HG03469 (cell line): ENCODE measurements at regions not wholly inside any gene's neighbourhood (a gene's known extent, or its start where the extent isn't known, plus 50 kb on each side); places are given as distances from the start of the nearest gene placed in this dataset.
A peak's percentile ranks its signal among the peaks of the same experiment; 100 is the strongest.
"Not testable (repeated sequence)": the region's sequence is repeated elsewhere in the genome, so short reads cannot be mapped to it uniquely, and the experiment has no call there.

ENCODE experiments used
- ATAC-seq: cut with Tn5 transposase; IDR thresholded peaks from one replicate; pipeline ENCODE4 v1.9.1; 2021; ENCODE audit warnings: mild to moderate bottlenecking, moderate library complexity, moderate number of reproducible peaks; ENCODE audit not compliant: unreplicated experiment

GRCh38 chr3:72032441-72033135 lies 247.6 kb upstream of the PROK2 start:
- ATAC-seq, result no peak

- ATAC-seq, result no peak
These were observed 246.6 kb upstream of the PROK2 start for GRCh38 chr3:72031581-72031980.

DNA sequence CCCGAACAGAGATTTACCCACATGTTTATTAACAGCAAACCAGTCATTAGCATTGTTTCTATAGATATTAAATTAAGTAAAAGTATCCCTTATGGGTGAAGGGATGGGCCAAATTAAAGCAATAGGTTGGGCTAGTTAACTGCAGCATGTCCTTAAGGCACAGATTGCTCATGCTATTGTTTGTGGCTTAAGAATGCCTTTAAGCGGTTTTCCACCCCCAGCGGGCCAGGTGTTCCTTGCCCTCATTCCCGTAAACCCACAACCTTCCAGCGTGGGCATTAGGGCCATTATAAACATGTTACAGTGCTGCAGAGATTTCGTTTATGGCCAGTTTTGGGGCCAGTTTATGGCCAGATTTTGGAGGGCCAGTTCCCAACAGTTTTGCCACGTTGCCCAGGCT lies 245.3 kb upstream of the PROK2 start:
- ATAC-seq, result not testable (repeated sequence)

DNA sequence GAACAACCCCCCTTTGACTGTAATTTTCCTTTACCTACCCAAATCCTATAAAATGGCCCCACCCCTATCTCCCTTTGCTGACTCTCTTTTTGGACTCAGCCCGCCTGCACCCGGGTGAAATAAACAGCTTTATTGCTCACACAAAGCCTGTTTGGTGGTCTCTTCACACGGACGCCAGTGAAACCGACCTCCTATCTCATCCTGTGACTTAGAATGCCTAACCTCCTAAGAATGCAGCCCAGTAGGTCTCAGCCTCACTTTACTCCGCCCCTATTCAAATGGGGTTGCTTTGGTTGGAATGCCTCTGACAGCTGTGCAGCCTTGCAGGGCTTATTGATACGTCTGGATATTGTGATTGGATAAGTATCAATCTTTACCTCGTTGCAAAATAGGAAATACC lies 243.8 kb upstream of the PROK2 start:
- ATAC-seq, result not testable (repeated sequence)

DNA sequence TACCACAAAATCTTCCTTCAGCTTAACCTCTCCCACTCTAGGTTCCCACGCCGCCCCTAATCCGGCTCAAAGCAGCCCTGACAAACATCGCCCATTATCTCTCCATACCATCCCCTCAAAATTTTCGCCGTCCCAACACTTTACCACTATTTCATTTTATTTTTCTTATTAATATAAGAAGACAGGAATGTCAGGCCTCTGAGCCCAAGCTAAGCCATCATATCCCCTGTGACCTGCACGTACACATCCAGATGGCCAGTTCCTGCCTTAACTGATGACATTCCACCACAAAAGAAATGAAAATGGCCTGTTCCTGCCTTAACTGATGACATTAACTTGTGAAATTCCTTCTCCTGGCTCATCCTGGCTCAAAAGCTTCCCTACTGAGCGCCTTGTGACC lies 243.4 kb upstream of the PROK2 start:
- not testable (repeated sequence) for ATAC-seq

GRCh38 chr3:72027728-72028127 lies 242.8 kb upstream of the PROK2 start:
- ATAC-seq, result not testable (repeated sequence)

DNA sequence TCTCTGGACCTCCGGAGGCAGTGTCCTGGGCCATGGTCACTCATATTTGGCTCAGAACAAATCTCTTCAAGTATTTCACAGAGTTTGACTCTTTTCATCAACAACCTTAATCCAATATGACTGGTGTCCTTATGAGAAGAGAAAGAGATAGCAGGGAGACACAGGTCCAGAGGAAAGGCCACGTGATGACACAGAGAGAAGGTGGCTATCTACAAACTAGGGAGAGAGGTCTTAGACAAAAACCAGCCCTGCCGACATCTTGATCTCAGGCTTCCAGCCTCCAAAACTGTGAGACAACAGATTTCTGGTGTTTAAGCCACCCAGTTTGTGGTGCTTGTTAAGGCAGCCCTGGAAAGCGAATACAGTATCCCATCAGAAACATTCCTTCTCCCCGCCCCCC lies 237.1 kb upstream of the PROK2 start:
- no peak for ATAC-seq

GRCh38 chr3:72021531-72021930 lies 236.6 kb upstream of the PROK2 start:
- no peak for ATAC-seq

DNA sequence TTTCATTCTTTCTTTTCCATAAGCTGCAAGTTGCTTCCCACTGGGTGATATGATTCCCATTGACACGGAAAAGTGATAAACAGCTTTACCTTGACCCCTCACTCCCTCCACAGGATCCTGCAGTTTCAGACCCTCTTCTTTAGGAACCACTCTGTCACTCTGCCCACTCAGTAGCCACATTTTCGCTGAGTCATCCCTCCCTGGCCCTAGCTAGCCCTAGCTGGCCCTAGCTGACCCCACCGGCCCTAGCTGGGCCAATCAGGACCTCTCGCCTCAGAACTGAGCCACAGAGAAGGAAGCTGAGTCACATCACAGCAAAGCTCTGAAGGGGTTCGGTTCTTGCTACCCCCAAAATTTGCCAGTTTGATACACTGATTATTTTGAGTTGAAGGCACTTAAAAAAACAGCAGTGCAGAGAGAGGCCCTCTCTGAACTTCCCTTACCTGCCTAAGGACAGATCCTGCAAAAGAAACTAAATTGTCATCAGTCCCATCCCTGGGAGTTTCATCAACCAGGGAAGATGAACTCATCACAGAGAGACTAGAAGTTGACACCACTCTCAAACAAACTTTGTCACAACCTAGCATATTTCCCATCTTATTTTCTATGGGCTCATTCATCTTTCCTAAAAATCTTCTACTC lies 233.5 kb upstream of the PROK2 start:
- no peak for ATAC-seq

DNA sequence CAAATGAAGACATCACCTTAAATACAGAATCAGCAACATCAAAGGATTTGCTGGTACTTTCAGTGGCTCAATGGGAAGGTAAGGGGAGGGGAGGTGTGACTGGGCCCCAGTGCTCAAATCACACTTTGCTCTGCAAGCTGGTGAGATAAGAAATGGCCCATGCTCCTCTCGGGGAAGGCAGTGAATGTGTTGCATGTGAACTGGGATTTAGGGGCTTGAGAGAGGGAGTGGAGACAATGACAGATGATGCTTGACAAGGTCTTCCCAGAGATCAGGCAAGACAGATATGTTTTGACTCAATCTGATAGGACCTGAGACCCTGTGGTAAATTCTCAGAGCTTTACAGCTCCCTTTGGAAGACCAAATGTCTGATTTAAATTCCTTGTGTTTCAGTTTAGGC lies 233.0 kb upstream of the PROK2 start:
- no peak for ATAC-seq

DNA sequence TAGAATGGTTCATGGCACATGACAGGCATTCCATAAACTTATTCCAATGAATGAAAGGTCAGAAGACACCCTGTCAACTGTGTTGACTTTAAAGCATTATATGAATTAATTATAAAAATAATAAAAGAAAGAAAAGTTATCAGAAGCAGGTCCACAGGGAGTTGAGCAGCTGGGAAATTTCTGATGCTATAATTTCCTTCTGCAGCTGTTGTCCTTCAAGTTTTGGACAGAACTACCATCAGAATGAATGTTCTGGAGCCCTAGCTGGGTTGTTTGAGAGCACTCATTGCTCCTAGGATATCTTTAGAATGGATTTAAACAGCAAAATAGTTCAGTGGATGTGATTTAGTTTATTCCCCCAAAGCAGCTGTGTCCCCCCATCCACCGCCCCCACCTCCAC lies 232.4 kb upstream of the PROK2 start:
- no peak for ATAC-seq

DNA sequence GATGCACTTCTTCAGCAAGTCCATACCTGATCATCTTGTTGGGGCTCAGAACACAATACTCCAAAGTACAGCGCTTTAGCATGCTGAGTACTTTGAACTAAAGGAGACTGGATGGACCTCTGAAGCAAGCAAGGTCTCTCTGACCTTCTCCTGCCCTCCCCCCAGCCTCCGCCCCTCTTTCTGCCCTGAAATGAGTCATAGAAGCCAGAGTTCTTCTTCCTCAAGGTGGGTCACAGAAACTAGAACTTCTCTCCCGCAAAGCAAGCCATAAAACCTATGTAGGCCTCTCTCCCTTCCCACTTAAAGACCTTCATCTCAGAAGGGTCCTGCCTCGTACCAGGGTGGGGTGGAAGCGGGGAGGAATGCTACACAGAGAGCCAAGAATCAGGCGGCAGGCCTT lies 230.5 kb upstream of the PROK2 start:
- no peak for ATAC-seq

DNA sequence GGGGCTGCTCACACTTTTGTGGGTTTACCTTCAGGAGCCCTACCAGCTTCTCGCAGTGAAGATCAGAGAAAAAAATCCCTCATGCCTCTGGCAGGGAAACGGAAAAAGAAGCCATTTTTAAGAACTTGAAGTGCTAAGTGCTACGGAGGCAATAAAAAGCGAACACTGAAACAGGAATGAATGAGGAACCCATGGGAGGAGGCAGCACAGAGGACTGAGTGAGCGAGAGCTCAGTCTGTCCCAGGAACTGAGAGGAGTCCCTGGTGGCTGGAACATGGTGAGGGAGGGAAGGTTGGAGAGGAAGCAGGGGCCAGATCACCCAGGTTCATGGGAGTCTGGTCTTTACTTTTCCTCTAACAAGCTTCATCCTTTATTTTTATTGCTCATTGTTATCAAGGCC lies 228.1 kb upstream of the PROK2 start:
- ATAC-seq, result no peak

GRCh38 chr3:72012363-72012762 lies 227.4 kb upstream of the PROK2 start:
- no peak for ATAC-seq

DNA sequence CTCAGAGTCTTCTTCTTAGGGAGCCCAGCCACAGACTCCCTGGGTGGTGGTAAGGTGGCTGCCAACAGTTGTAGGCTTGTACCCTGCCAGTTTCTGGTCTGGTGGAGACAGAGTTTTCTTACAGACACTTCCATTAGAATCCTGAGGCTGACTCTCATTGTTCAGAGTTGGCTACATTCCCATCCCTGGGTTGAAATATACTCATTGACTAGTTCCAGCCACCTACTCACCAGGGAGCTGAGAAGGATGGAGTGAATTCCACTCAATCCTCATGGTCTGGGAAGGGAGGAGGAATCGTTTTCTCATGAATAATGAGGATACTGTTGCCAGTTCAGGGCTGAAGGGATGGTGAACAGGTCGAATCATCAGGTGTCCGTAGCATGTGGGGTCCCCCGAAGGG lies 226.5 kb upstream of the PROK2 start:
- no peak for ATAC-seq

DNA sequence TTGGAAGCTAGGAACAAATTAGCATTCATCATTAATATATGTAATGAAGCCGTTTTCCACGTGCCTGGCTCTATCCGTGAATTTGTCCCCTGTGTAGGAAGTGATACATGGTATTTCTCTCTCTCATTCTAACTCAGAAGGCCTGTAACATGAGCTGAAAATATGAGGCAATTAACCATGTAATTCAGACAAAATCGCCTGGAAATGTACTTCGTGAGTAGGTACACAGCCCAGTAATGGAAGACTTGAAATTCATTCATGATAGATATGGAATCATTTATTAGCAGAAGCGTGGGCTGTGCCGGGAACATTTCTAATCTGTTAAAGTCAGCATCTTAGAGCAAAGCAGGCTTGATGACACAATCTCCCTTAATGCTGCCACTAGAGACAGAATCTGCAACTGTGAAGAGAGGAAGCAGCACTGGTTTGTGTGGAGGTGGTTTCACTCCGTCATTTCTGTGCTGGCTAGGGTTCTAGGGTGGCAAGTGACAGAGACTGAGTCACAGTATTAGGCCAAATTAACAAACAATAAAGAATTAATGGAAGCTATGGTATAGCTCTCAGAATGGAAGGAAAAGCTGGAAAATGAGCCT lies 225.0 kb upstream of the PROK2 start:
- ATAC-seq, result peak; percentile 73

DNA sequence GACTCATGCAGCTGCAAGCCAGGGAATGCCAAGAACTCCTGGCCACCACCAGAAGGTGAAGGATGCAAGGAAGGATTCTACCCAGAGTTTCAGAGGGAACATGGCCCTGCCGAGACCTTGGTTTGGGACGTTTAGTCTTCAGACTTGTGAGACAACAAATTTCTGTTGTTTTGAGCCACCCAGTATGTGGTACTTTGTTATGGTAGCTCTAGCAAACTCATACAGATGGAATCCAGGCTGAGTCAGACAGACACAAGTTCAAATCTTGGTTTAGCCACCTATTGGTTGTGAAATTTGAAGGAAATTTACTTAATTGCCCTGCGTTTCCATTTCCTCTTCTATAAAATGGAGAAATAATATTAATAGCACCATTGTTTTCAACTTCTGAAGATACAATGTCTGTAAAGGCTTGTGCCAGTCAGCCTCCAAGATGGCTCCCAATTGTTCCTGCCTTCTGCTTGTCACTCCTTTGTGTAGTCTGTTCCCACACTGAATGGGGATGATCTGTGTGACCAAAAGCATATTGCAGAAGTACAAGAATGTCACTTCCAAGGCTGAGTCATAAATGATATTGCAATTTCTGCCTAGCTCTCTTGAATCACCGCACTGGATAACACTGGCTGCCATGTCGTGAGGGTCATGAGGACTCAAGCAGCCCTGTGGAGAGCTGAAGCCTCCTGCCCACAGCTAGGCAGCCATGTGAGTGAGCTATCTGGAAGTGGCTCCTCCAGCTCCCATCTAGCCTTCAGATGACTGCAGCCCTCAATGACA lies 223.5 kb upstream of the PROK2 start:
- ATAC-seq, result no peak

- ATAC-seq, result no peak
These were observed 221.9 kb upstream of the PROK2 start for GRCh38 chr3:72006631-72007556.

- ATAC-seq, result no peak
These were observed 219.9 kb upstream of the PROK2 start for GRCh38 chr3:72004749-72005292.

DNA sequence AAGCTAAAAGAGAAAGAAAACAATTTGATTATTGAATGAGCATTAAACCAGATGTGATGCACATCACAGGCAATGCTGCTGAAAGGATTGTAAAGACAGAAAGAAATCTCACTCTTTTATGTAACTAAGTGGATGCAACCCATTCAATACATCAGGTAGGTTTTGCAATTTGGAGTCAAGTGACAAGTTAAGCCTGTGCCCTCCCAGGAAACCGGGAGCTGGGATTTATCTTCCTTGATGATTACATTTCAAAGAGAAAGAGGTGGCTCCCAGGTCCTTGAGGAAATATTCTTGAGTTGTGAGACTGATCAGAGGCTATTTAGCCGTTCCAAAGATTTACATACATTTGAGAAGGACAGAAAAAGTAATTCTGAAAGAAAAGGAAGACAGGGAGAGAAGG lies 219.0 kb upstream of the PROK2 start:
- ATAC-seq, result no peak
